ENCODE measurements at regions not wholly inside any gene's neighbourhood (a gene's known extent, or its start where the extent isn't known, plus 50 kb on each side); places are given as distances from the start of the nearest gene placed in this dataset.

GRCh38 chr20:50350510-50351249, 159.5 kb upstream of the PTPN1 start:
- TF ChIP-seq CTCF (IDR thresholded peaks at IDR 0.05) (no peak), POLR2AphosphoS5 (IDR thresholded peaks at IDR 0.05) (no peak), POLR2A (IDR thresholded peaks at IDR 0.05) (no peak)

All from gastroesophageal sphincter (tissue), 3 donors.